Sciatic nerve (tissue), 2 donors: ENCODE measurements at regions not wholly inside any gene's neighbourhood (a gene's known extent, or its start where the extent isn't known, plus 50 kb on each side); places are given as distances from the start of the nearest gene placed in this dataset.
A peak's percentile ranks its signal among the peaks of the same experiment; 100 is the strongest.
"Not testable (repeated sequence)": the region's sequence is repeated elsewhere in the genome, so short reads cannot be mapped to it uniquely, and the experiment has no call there.

ENCODE experiments used
- ATAC-seq: fragments of 200-7000 bp; cut with Tn5 transposase; one replicate; pipeline ENCODE4 v1.9.1; 2020; ENCODE audit warnings: mild to moderate bottlenecking, moderate library complexity
- DNase-seq: peaks from one replicate; pipeline ENCODE4 v3.0.0-alpha.2; 2020; ENCODE audit warnings: low spot score
- intact Hi-C: fragments of 100-400 bp; cut with DNase I; formaldehyde crosslinking; loops from one replicate; pipeline ENCODE4 v1.14.2; 2022
- donor health status: DM: no; HTN: no; CAD: no.
- donor health status: DM: no; HTN: no; CAD: no.

GRCh38 chr10:62492012-62492869, 118.1 kb downstream of the ZNF365 start:
- intact Hi-C loops = no loop called here
- DNase-seq (no peak), ATAC-seq (peak; percentile 80)

GRCh38 chr10:62492870-62493180, 118.7 kb downstream of the ZNF365 start:
- intact Hi-C loops = no loop called here
- DNase-seq (no peak), ATAC-seq (no peak)

- ATAC-seq = no peak
- no peak for DNase-seq
- intact Hi-C loops = no loop called here
These were observed 122.8 kb downstream of the ZNF365 start for GRCh38 chr10:62496925-62497324.

- ATAC-seq (no peak), DNase-seq (no peak)
- intact Hi-C loops = no loop called here
These were observed 124.1 kb downstream of the ZNF365 start for GRCh38 chr10:62498271-62498670.

- ATAC-seq, DNase-seq, intact Hi-C loops: not testable (repeated sequence)
These were observed 125.9 kb downstream of the ZNF365 start for GRCh38 chr10:62500116-62500515.

- intact Hi-C loops = no loop called here
- DNase-seq (no peak), ATAC-seq (no peak)
These were observed 127.4 kb downstream of the ZNF365 start for GRCh38 chr10:62501547-62501946.

GRCh38 chr10:62502995-62503613, 128.9 kb downstream of the ZNF365 start:
- DNase-seq = no peak
- intact Hi-C loops = no loop called here
- peak; percentile 81 for ATAC-seq

- no peak for ATAC-seq
- DNase-seq = no peak
These were observed 129.7 kb downstream of the ZNF365 start for GRCh38 chr10:62503872-62504271.

GRCh38 chr10:62506371-62506770, 132.2 kb downstream of the ZNF365 start:
- ATAC-seq (no peak), DNase-seq (no peak)
- intact Hi-C loops = no loop called here

More at GRCh38 chr10:62503872-62504271, 129.7 kb downstream of the ZNF365 start:
- intact Hi-C loops = no loop called here

GRCh38 chr10:62511238-62511637, 137.1 kb downstream of the ZNF365 start:
- DNase-seq = no peak
- intact Hi-C loops = no loop called here
- no peak for ATAC-seq

GRCh38 chr10:62511656-62512055, 137.5 kb downstream of the ZNF365 start:
- intact Hi-C loops = no loop called here
- DNase-seq (no peak), ATAC-seq (no peak)

GRCh38 chr10:62512732-62513475, 138.7 kb downstream of the ZNF365 start:
- ATAC-seq (no peak), DNase-seq (no peak)
- intact Hi-C loops = no loop called here

GRCh38 chr10:62514079-62514693, 140.0 kb downstream of the ZNF365 start:
- intact Hi-C loops = no loop called here
- DNase-seq (no peak), ATAC-seq (no peak)

- no peak for DNase-seq
- intact Hi-C loops = no loop called here
- ATAC-seq = no peak
These were observed 143.1 kb downstream of the ZNF365 start for GRCh38 chr10:62517252-62517651.

- intact Hi-C loops = no loop called here
- DNase-seq = no peak
- ATAC-seq = no peak
These were observed 153.1 kb downstream of the ZNF365 start for GRCh38 chr10:62527019-62527827.

GRCh38 chr10:62528441-62528840, 154.3 kb downstream of the ZNF365 start:
- intact Hi-C loops = no loop called here
- ATAC-seq = no peak
- DNase-seq = no peak

GRCh38 chr10:62529396-62529795, 155.2 kb downstream of the ZNF365 start:
- no peak for ATAC-seq
- intact Hi-C loops = no loop called here
- DNase-seq = no peak

- DNase-seq (no peak), ATAC-seq (no peak)
- intact Hi-C loops = no loop called here
These were observed 159.9 kb downstream of the ZNF365 start for GRCh38 chr10:62534031-62534430.

GRCh38 chr10:62538606-62539005, 164.4 kb downstream of the ZNF365 start:
- intact Hi-C loops = no loop called here
- ATAC-seq (no peak), DNase-seq (no peak)
